Thoracic aorta (tissue), 2 donors: ENCODE measurements at regions not wholly inside any gene's neighbourhood (a gene's known extent, or its start where the extent isn't known, plus 50 kb on each side); places are given as distances from the start of the nearest gene placed in this dataset.

Experiments used
- ATAC-seq: fragments of 150-250 bp; one replicate; pipeline ENCODE4 v1.8.0; 2017; ENCODE audit warnings: low read depth; ENCODE audit not compliant: insufficient number of reproducible peaks, low FRiP score
- DNase-seq: peaks from one replicate; pipeline ENCODE4 v3.0.0-alpha.2; 2020; ENCODE audit warnings: low spot score
- H3K27ac ChIP-seq, 2 donors: fragments of 200-600 bp; sonication (generic); 1 replicate in 1 of 2; 2 replicates in 1 of 2; pipeline ENCODE4 v1.5.1; 2016; ENCODE audit warnings: mild to moderate bottlenecking in 2 of 2, moderate library complexity in 2 of 2
- H3K27me3 ChIP-seq: fragments of 200-600 bp; sonication (generic); replicated peaks from 2 replicates; pipeline ENCODE4 v1.6.0; 2016; ENCODE audit warnings: mild to moderate bottlenecking; ENCODE audit not compliant: insufficient read depth
- H3K36me3 ChIP-seq: fragments of 200-600 bp; sonication (generic); one replicate; pipeline ENCODE4 v1.5.1; 2016
- H3K4me1 ChIP-seq, 2 donors: fragments of 200-600 bp; sonication (generic); 1 replicate in 1 of 2; 2 replicates in 1 of 2; pipeline versions ENCODE4 v1.5.1 to v1.6.0; 2016; ENCODE audit warnings: low read depth in 2 of 2, mild to moderate bottlenecking in 1 of 2; ENCODE audit not compliant: control insufficient read depth in 1 of 2
- H3K4me3 ChIP-seq: fragments of 200-600 bp; sonication (generic); 2 replicates; pipeline ENCODE4 v1.5.1; 2016; ENCODE audit warnings: mild to moderate bottlenecking
- H3K9me3 ChIP-seq: fragments of 200-600 bp; sonication (generic); 2 replicates; pipeline ENCODE4 v1.5.1; 2016
- TF ChIP-seq, protein P1 (sequence below): fragments of 200-600 bp; sonication (generic); IDR thresholded peaks from one replicate; pipeline ENCODE4 v1.5.1; 2019; ENCODE audit warnings: antibody characterized with exemption

- H3K4me3 ChIP-seq: no peak overlapping the region
- ATAC-seq: no peak
- H3K36me3 ChIP-seq: no peaks in the 10 kb centered on the region
- H3K27ac ChIP-seq: no peak overlapping the region
- H3K4me1 ChIP-seq: no peaks in the 10 kb centered on the region
- no peaks in the 10 kb centered on the region for H3K9me3 ChIP-seq
- no peaks in the 10 kb centered on the region for H3K27me3 ChIP-seq
- no peak for DNase-seq
- TF ChIP-seq, protein P1, sequence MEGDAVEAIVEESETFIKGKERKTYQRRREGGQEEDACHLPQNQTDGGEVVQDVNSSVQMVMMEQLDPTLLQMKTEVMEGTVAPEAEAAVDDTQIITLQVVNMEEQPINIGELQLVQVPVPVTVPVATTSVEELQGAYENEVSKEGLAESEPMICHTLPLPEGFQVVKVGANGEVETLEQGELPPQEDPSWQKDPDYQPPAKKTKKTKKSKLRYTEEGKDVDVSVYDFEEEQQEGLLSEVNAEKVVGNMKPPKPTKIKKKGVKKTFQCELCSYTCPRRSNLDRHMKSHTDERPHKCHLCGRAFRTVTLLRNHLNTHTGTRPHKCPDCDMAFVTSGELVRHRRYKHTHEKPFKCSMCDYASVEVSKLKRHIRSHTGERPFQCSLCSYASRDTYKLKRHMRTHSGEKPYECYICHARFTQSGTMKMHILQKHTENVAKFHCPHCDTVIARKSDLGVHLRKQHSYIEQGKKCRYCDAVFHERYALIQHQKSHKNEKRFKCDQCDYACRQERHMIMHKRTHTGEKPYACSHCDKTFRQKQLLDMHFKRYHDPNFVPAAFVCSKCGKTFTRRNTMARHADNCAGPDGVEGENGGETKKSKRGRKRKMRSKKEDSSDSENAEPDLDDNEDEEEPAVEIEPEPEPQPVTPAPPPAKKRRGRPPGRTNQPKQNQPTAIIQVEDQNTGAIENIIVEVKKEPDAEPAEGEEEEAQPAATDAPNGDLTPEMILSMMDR: no peak
Observed at GRCh38 chr3:18199757-18200156, 225.4 kb downstream of the SATB1 start.

DNA sequence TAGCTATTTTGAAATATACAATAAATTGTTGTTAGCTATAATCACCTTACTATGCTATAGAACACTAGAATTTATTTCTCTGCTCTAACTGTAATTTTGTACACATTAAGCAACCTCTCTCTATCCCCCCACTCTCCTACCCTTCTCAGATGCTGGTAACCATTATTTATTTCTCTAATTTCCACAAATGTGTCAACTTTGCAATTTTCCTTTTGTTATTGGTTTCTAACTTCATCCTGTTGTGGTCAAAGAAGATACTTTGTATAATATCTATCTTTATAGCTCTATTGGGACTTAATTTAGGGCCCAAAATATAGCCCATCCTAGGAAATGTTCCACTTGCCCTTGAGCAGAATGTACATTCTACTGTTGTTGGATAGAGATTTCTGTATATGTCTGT lies 229.3 kb downstream of the SATB1 start:
- no peaks in the 10 kb centered on the region for H3K9me3 ChIP-seq
- H3K4me1 ChIP-seq: no peaks in the 10 kb centered on the region
- no peak overlapping the region for H3K27ac ChIP-seq
- ATAC-seq (no peak), DNase-seq (no peak)
- TF ChIP-seq, protein P1: no peak
- H3K36me3 ChIP-seq: no peaks in the 10 kb centered on the region
- no peak overlapping the region for H3K4me3 ChIP-seq
- H3K27me3 ChIP-seq: no peaks in the 10 kb centered on the region

- no peaks in the 10 kb centered on the region for H3K4me1 ChIP-seq
Observed at GRCh38 chr3:18194431-18194830, 230.7 kb downstream of the SATB1 start.

DNA sequence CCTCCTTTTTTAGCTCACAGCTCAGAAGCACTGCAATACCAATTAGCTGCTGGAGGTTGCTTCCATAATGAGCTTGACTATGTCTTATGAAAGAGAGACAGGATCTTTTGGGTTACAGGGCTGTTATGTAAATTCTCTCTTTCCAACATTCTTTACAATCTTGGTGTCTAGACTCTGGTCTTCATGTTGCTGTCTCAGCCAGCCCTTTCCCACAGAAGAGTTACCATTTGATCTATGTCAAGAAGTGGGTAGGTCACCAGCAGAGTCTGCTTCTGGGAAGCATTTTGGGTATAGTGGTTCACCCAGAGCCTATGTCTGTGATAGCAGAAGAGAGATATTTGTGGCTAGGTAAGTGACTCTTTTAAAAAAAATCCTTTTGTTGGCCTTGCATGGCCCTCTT lies 234.5 kb downstream of the SATB1 start:
- H3K27me3 ChIP-seq: no peaks in the 10 kb centered on the region
- no peak overlapping the region for H3K27ac ChIP-seq
- no peak overlapping the region for H3K4me3 ChIP-seq
- no peaks in the 10 kb centered on the region for H3K36me3 ChIP-seq
- DNase-seq: no peak
- ATAC-seq: no peak
- no peaks in the 10 kb centered on the region for H3K4me1 ChIP-seq
- TF ChIP-seq, protein P1: no peak
- no peaks in the 10 kb centered on the region for H3K9me3 ChIP-seq

More at GRCh38 chr3:18194431-18194830, 230.7 kb downstream of the SATB1 start:
- Histone ChIP-seq H3K4me3 (no peak overlapping the region), H3K9me3 (no peaks in the 10 kb centered on the region), H3K27me3 (no peaks in the 10 kb centered on the region), H3K27ac (no peak overlapping the region), H3K36me3 (no peaks in the 10 kb centered on the region)
- TF ChIP-seq, protein P1: no peak
- ATAC-seq (no peak), DNase-seq (no peak)

DNA sequence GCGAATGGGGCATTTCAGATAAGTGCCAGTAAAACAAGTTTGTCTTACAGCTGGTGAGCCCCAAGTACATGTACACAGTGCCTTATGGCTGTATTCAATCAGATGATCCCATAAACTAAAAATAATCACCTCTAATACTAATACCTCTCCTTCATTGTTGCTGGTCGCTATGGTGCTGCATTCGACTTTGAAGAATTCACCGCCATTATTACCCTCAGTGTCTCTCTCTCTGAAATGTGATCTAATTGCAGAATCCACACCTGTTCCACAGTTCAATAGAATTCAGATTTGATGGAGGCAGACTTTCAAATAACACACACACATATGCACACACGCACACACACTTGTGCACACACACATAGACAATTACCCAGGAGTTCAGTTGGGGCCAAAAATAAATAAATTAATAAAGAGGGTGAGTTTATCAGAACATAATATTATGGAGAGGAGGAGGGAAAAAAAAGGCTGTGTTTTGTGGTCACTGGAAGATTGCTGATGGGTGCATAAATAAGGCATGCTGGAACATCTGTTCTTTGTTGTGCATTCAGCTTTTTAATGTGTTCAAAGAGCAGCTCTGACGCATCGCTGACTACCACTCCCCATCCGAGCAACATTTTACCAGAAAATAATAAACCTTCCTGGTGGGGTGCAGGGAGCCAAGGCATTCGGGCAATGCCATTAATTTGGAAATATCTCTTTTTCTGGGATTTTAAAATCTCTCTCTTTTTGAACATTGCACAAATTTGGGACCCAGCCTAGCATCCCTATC lies 235.7 kb downstream of the SATB1 start:
- TF ChIP-seq, protein P1: no peak
- Histone ChIP-seq H3K4me3 (no peak overlapping the region), H3K36me3 (no peaks in the 10 kb centered on the region), H3K27ac (no peak overlapping the region), H3K4me1 (no peaks in the 10 kb centered on the region), H3K27me3 (no peaks in the 10 kb centered on the region), H3K9me3 (no peaks in the 10 kb centered on the region)
- DNase-seq (no peak), ATAC-seq (no peak)
